DMS153 (cell line): ENCODE measurements at regions not wholly inside any gene's neighbourhood (a gene's known extent, or its start where the extent isn't known, plus 50 kb on each side); places are given as distances from the start of the nearest gene placed in this dataset.
"Not testable (repeated sequence)": the region's sequence is repeated elsewhere in the genome, so short reads cannot be mapped to it uniquely, and the experiment has no call there.

Experiments
- DNase-seq: peaks from one replicate; lab custom pipeline; 2025; lab: John Stamatoyannopoulos, UW

- DNase-seq: no peak
Measured at GRCh38 chr2:31736695-31737454, 156.1 kb upstream of the SRD5A2 start.

GRCh38 chr2:31735716-31736115 is 155.0 kb upstream of the SRD5A2 start:
- DNase-seq: no peak

- DNase-seq: peak; percentile 25
Measured at GRCh38 chr2:31729442-31730092, 148.8 kb upstream of the SRD5A2 start.

GRCh38 chr2:31729065-31729439 is 148.3 kb upstream of the SRD5A2 start:
- no peak for DNase-seq

GRCh38 chr2:31728406-31729064 is 147.8 kb upstream of the SRD5A2 start:
- no peak for DNase-seq

- DNase-seq: no peak
Measured at GRCh38 chr2:31726457-31726856, 145.7 kb upstream of the SRD5A2 start.

- no peak for DNase-seq
Measured at GRCh38 chr2:31725444-31725843, 144.7 kb upstream of the SRD5A2 start.

GRCh38 chr2:31711737-31712136 is 131.0 kb upstream of the SRD5A2 start:
- DNase-seq: no peak

- DNase-seq: no peak
Measured at GRCh38 chr2:31710121-31710520, 129.4 kb upstream of the SRD5A2 start.

- DNase-seq: no peak
Measured at GRCh38 chr2:31707992-31708391, 127.3 kb upstream of the SRD5A2 start.

- DNase-seq: no peak
Measured at GRCh38 chr2:31704561-31705212, 123.9 kb upstream of the SRD5A2 start.

- DNase-seq: no peak
Measured at GRCh38 chr2:31703253-31703652, 122.5 kb upstream of the SRD5A2 start.

GRCh38 chr2:31698722-31699121 is 118.0 kb upstream of the SRD5A2 start:
- no peak for DNase-seq

GRCh38 chr2:31696068-31696467 is 115.3 kb upstream of the SRD5A2 start:
- DNase-seq: no peak

- DNase-seq: no peak
Measured at GRCh38 chr2:31694444-31694843, 113.7 kb upstream of the SRD5A2 start.

GRCh38 chr2:31693882-31694281 is 113.1 kb upstream of the SRD5A2 start:
- no peak for DNase-seq

- no peak for DNase-seq
Measured at GRCh38 chr2:31688282-31688681, 107.5 kb upstream of the SRD5A2 start.

- not testable (repeated sequence) for DNase-seq
Measured at GRCh38 chr2:31683506-31683905, 102.8 kb upstream of the SRD5A2 start.

GRCh38 chr2:31675485-31675901 is 94.8 kb upstream of the SRD5A2 start:
- no peak for DNase-seq

- DNase-seq: no peak
Measured at GRCh38 chr2:31674446-31674845, 93.7 kb upstream of the SRD5A2 start.

- DNase-seq: no peak
Measured at GRCh38 chr2:31666878-31667277, 86.1 kb upstream of the SRD5A2 start.

GRCh38 chr2:31664949-31665724 is 84.4 kb upstream of the SRD5A2 start:
- no peak for DNase-seq
